Activated T-helper 2 cell treated with anti-CD3 and anti-CD28 coated beads, Interferon-gamma antibody, Interleukin-2, Interleukin-4, amounts not matched to agents 10 μg/mL and 5 μg/mL and 100 μg/mL, durations not matched to agents 14 hours and 24 hours and 36 hours (primary cell): ENCODE measurements at regions not wholly inside any gene's neighbourhood (a gene's known extent, or its start where the extent isn't known, plus 50 kb on each side); places are given as distances from the start of the nearest gene placed in this dataset.

ENCODE experiments used
- DNase-seq: peaks from one replicate; pipeline ENCODE4 v3.0.0; 2021; ENCODE audit warnings: low spot score
- H3K27ac Mint-ChIP-seq: one replicate; pipeline ENCODE4 v1.8.0; 2021; ENCODE audit warnings: mixed read lengths
- H3K27me3 Mint-ChIP-seq: one replicate; pipeline ENCODE4 v1.8.0; 2021; ENCODE audit warnings: low read depth, mixed read lengths
- H3K36me3 Mint-ChIP-seq: one replicate; pipeline ENCODE4 v1.8.0; 2021; ENCODE audit warnings: low read depth, mixed read lengths
- H3K4me1 Mint-ChIP-seq: one replicate; pipeline ENCODE4 v1.8.0; 2021; ENCODE audit warnings: low read depth, mixed read lengths
- H3K4me3 Mint-ChIP-seq: one replicate; pipeline ENCODE4 v1.8.0; 2021; ENCODE audit warnings: low read depth, mild to moderate bottlenecking, moderate library complexity, mixed read lengths
- H3K9me3 Mint-ChIP-seq: one replicate; pipeline ENCODE4 v1.8.0; 2021; ENCODE audit warnings: mixed read lengths
- intact Hi-C: fragments of 100-400 bp; cut with micrococcal nuclease; formaldehyde crosslinking; loops from one replicate; pipeline ENCODE4 v1.15.1; 2023

DNA sequence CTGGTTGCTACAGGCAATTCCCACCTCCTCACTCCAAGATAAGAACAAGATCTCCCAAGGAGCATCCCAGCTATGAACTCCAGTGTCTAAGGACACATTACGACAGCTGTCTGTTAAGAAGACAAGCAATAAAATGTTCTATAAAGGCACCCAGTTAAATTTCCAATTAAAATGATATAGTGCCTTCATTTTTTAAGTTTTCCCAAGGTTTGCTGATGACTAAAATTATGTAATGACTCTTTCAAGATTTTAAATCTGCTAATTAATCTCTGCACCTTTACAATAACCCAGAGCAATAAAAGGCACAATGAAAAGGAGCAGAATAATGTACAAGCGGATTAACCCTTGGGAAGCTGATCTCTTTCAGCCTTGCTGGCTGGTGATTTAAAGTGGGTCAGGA is 61.6 kb upstream of the REG3G start:
- Mint-ChIP-seq H3K9me3 (peaks cover 12% of the 10 kb centered on the region), H3K4me3 (no peak overlapping the region), H3K4me1 (no peaks in the 10 kb centered on the region), H3K27ac (no peak overlapping the region), H3K27me3 (no peaks in the 10 kb centered on the region), H3K36me3 (no peaks in the 10 kb centered on the region)
- intact Hi-C loops: no loop called here
- no peak for DNase-seq

- no peak overlapping the region for H3K27ac Mint-ChIP-seq
- H3K4me1 Mint-ChIP-seq: no peaks in the 10 kb centered on the region
- H3K9me3 Mint-ChIP-seq: peaks cover 9% of the 10 kb centered on the region
- no peaks in the 10 kb centered on the region for H3K36me3 Mint-ChIP-seq
- intact Hi-C loops: no loop called here
- DNase-seq: no peak
- H3K27me3 Mint-ChIP-seq: no peaks in the 10 kb centered on the region
- no peak overlapping the region for H3K4me3 Mint-ChIP-seq
Measured at GRCh38 chr2:78967294-78967693, 58.2 kb upstream of the REG3G start.

DNA sequence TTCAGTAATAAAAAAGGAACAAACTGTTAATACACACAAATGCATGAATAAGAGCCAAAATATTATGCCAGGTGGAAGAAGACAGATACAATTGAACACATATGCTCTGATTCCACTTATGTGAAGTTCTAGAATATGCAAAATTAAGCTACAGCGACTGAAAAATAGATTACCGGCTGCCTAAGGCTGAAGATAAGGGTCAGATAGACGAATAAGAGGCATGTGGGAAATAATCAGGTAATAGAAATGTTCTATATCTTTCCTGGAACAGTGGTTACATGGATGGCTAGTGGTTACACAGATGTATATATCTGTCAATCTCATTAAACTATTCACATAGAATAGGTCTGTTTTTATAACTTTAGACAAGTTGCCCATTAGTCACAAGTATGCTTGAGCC is 51.9 kb upstream of the REG3G start:
- no peak overlapping the region for H3K4me3 Mint-ChIP-seq
- no peak for DNase-seq
- H3K36me3 Mint-ChIP-seq: no peaks in the 10 kb centered on the region
- no peaks in the 10 kb centered on the region for H3K4me1 Mint-ChIP-seq
- intact Hi-C loops: no loop called here
- no peak overlapping the region for H3K27ac Mint-ChIP-seq
- H3K27me3 Mint-ChIP-seq: no peaks in the 10 kb centered on the region
- no peaks in the 10 kb centered on the region for H3K9me3 Mint-ChIP-seq
